Natural killer cell treated with Interleukin-12 subunit alpha and Interleukin-12 subunit beta and Interleukin-15 and Interleukin-18, amount 100 ng/mL, for 72 hours (primary cell): ENCODE measurements at regions not wholly inside any gene's neighbourhood (a gene's known extent, or its start where the extent isn't known, plus 50 kb on each side); places are given as distances from the start of the nearest gene placed in this dataset.

Experiments used
- ATAC-seq, 2 donors: fragments of 150-1000 bp; cut with Tn5 transposase in 1 of 2; sonication (Bioruptor Pico), chemical (Tn5 transposase) in 1 of 2; 2 replicates each; pipeline ENCODE4 v1.10.0; 2021
- DNase-seq: peaks from one replicate; pipeline ENCODE4 v3.0.0; 2022; ENCODE audit warnings: low spot score
- H3K27ac Mint-ChIP-seq, 2 donors: 1 replicate in 1 of 2; 2 replicates in 1 of 2; pipeline ENCODE4 v1.8.0; 2022; ENCODE audit warnings: mixed read lengths in 2 of 2, mild to moderate bottlenecking in 1 of 2, moderate library complexity in 1 of 2
- H3K27me3 Mint-ChIP-seq, 2 donors: 1 replicate in 1 of 2; 2 replicates in 1 of 2; pipeline ENCODE4 v1.8.0; 2022; ENCODE audit warnings: mixed read lengths in 2 of 2
- H3K36me3 Mint-ChIP-seq: one replicate; pipeline ENCODE4 v1.8.0; 2022; ENCODE audit warnings: mixed read lengths
- H3K4me1 Mint-ChIP-seq, 2 donors: 1 replicate in 1 of 2; 2 replicates in 1 of 2; pipeline ENCODE4 v1.8.0; 2022; ENCODE audit warnings: low read depth in 2 of 2, mixed read lengths in 2 of 2, mild to moderate bottlenecking in 1 of 2
- H3K4me3 Mint-ChIP-seq: one replicate; pipeline ENCODE4 v1.8.0; 2022; ENCODE audit warnings: mixed read lengths
- H3K9me3 Mint-ChIP-seq: 2 replicates; pipeline ENCODE4 v1.8.0; 2022; ENCODE audit warnings: mixed read lengths

GRCh38 chr7:155208681-155209477, 88.8 kb upstream of the INSIG1 start:
- ATAC-seq, result no peak
- Mint-ChIP-seq H3K4me3 (no peak overlapping the region), H3K27ac (peak overlapping the region; percentile 46 to 97), H3K9me3 (peaks cover 12% of the 10 kb centered on the region), H3K27me3 (no peaks in the 10 kb centered on the region), H3K4me1 (peaks cover 34 to 39% of the 10 kb centered on the region in 2 donors), H3K36me3 (peaks cover 10% of the 10 kb centered on the region)
- DNase-seq, result no peak

GRCh38 chr7:155209478-155210319, 88.0 kb upstream of the INSIG1 start:
- peak overlapping the region in 1 of 2 donors; percentile 45 for H3K27ac Mint-ChIP-seq

GRCh38 chr7:155210356-155210755, 87.3 kb upstream of the INSIG1 start:
- no peak for ATAC-seq
- Mint-ChIP-seq H3K36me3 (peaks cover 5% of the 10 kb centered on the region), H3K4me3 (no peak overlapping the region), H3K27me3 (peaks cover 0 to 5% of the 10 kb centered on the region in 2 donors), H3K9me3 (peaks cover 12% of the 10 kb centered on the region), H3K27ac (peak overlapping the region in 1 of 2 donors; percentile 15), H3K4me1 (peaks cover 31 to 33% of the 10 kb centered on the region in 2 donors)
- DNase-seq, result no peak

More at GRCh38 chr7:155209478-155210319, 88.0 kb upstream of the INSIG1 start:
- Mint-ChIP-seq H3K9me3 (peaks cover 12% of the 10 kb centered on the region), H3K4me1 (peaks cover 37 to 39% of the 10 kb centered on the region in 2 donors), H3K36me3 (peaks cover 10% of the 10 kb centered on the region), H3K4me3 (no peak overlapping the region), H3K27me3 (peaks cover 0 to 5% of the 10 kb centered on the region in 2 donors)
- no peak for DNase-seq
- ATAC-seq, result no peak

- peaks cover 25% of the 10 kb centered on the region in 2 donors for H3K4me1 Mint-ChIP-seq
- H3K27ac Mint-ChIP-seq, result peak overlapping the region in 1 of 2 donors; percentile 15
- no peaks in the 10 kb centered on the region for H3K36me3 Mint-ChIP-seq
- H3K4me3 Mint-ChIP-seq, result no peak overlapping the region
- H3K27me3 Mint-ChIP-seq, result peaks cover 0 to 5% of the 10 kb centered on the region in 2 donors
- H3K9me3 Mint-ChIP-seq, result peaks cover 12% of the 10 kb centered on the region
- DNase-seq (no peak), ATAC-seq (no peak)
Measured at GRCh38 chr7:155211173-155211572, 86.5 kb upstream of the INSIG1 start.

GRCh38 chr7:155211761-155212160, 85.9 kb upstream of the INSIG1 start:
- peaks cover 0 to 10% of the 10 kb centered on the region in 2 donors for H3K27me3 Mint-ChIP-seq
- H3K4me1 Mint-ChIP-seq, result peaks cover 19% of the 10 kb centered on the region in 2 donors

GRCh38 chr7:155212301-155213015, 85.2 kb upstream of the INSIG1 start:
- ATAC-seq (no peak), DNase-seq (no peak)
- Mint-ChIP-seq H3K4me1 (peaks cover 13 to 15% of the 10 kb centered on the region in 2 donors), H3K36me3 (no peaks in the 10 kb centered on the region), H3K4me3 (no peak overlapping the region), H3K27ac (no peak overlapping the region), H3K27me3 (peaks cover 0 to 10% of the 10 kb centered on the region in 2 donors), H3K9me3 (peaks cover 9% of the 10 kb centered on the region)

More at GRCh38 chr7:155211761-155212160, 85.9 kb upstream of the INSIG1 start:
- Mint-ChIP-seq H3K9me3 (peaks cover 12% of the 10 kb centered on the region), H3K27ac (no peak overlapping the region), H3K36me3 (no peaks in the 10 kb centered on the region), H3K4me3 (no peak overlapping the region)
- DNase-seq (no peak), ATAC-seq (no peak)

- Mint-ChIP-seq H3K27me3 (peaks cover 0 to 10% of the 10 kb centered on the region in 2 donors), H3K4me3 (no peak overlapping the region), H3K27ac (peak overlapping the region in 1 of 2 donors; percentile 35), H3K36me3 (no peaks in the 10 kb centered on the region), H3K9me3 (peaks cover 3% of the 10 kb centered on the region), H3K4me1 (peaks cover 7 to 9% of the 10 kb centered on the region in 2 donors)
- ATAC-seq (no peak), DNase-seq (no peak)
Measured at GRCh38 chr7:155213385-155213784, 84.3 kb upstream of the INSIG1 start.

- Mint-ChIP-seq H3K27me3 (peaks cover 0 to 10% of the 10 kb centered on the region in 2 donors), H3K27ac (peak overlapping the region in 1 of 2 donors; percentile 35), H3K4me1 (peaks cover 3% of the 10 kb centered on the region in 2 donors), H3K36me3 (no peaks in the 10 kb centered on the region), H3K9me3 (no peaks in the 10 kb centered on the region), H3K4me3 (no peak overlapping the region)
- DNase-seq, result no peak
- ATAC-seq, result no peak
Measured at GRCh38 chr7:155213955-155214740, 83.5 kb upstream of the INSIG1 start.

- Mint-ChIP-seq H3K4me1 (peaks cover 3% of the 10 kb centered on the region in 2 donors), H3K9me3 (no peaks in the 10 kb centered on the region), H3K4me3 (no peak overlapping the region), H3K36me3 (no peaks in the 10 kb centered on the region), H3K27ac (peak overlapping the region in 1 of 2 donors; percentile 23), H3K27me3 (peaks cover 0 to 10% of the 10 kb centered on the region in 2 donors)
- no peak for DNase-seq
- ATAC-seq, result no peak
Measured at GRCh38 chr7:155215576-155216325, 81.9 kb upstream of the INSIG1 start.

GRCh38 chr7:155216475-155217272, 81.0 kb upstream of the INSIG1 start:
- H3K9me3 Mint-ChIP-seq, result no peaks in the 10 kb centered on the region
- H3K27me3 Mint-ChIP-seq, result peaks cover 0 to 10% of the 10 kb centered on the region in 2 donors
- H3K36me3 Mint-ChIP-seq, result no peaks in the 10 kb centered on the region
- peak overlapping the region in 1 of 2 donors; percentile 23 for H3K27ac Mint-ChIP-seq
- ATAC-seq (no peak), DNase-seq (peak; percentile 37)
- H3K4me1 Mint-ChIP-seq, result peaks cover 3 to 7% of the 10 kb centered on the region in 2 donors
- no peak overlapping the region for H3K4me3 Mint-ChIP-seq

- DNase-seq, result peak; percentile 47
- H3K4me3 Mint-ChIP-seq, result no peak overlapping the region
- H3K36me3 Mint-ChIP-seq, result no peaks in the 10 kb centered on the region
- peaks cover 0 to 13% of the 10 kb centered on the region in 2 donors for H3K27me3 Mint-ChIP-seq
- no peaks in the 10 kb centered on the region for H3K9me3 Mint-ChIP-seq
- peak in 1 of 2 donors; percentile 84 for ATAC-seq
- peaks cover 6 to 14% of the 10 kb centered on the region in 2 donors for H3K4me1 Mint-ChIP-seq
- no peak overlapping the region for H3K27ac Mint-ChIP-seq
Measured at GRCh38 chr7:155217634-155218033, 80.0 kb upstream of the INSIG1 start.
